Neural cell (in vitro differentiated cells): ENCODE measurements at regions not wholly inside any gene's neighbourhood (a gene's known extent, or its start where the extent isn't known, plus 50 kb on each side); places are given as distances from the start of the nearest gene placed in this dataset.

Experiments
- H2AFZ ChIP-seq: fragments of 200-600, 300-800 bp; sonication (generic), shearing (Covaris generic); 2 replicates; pipeline ENCODE4 v1.6.0; 2014; ENCODE audit warnings: low read depth, mild to moderate bottlenecking, antibody characterized with exemption, low read length, moderate library complexity
- H3F3A ChIP-seq: fragments of 200-600 bp; shearing (Covaris generic); 2 replicates; pipeline ENCODE4 v1.6.1; 2016; ENCODE audit warnings: mild to moderate bottlenecking, moderate library complexity, mixed read lengths, antibody characterized with exemption, low read length; ENCODE audit not compliant: insufficient read depth, poor library complexity, severe bottlenecking
- H3K27ac ChIP-seq: fragments of 200-600, 300-800 bp; sonication (generic), shearing (Covaris generic); 2 replicates; pipeline ENCODE4 v1.5.1; 2014; ENCODE audit warnings: mild to moderate bottlenecking, low read length, moderate library complexity
- H3K27me3 ChIP-seq: fragments of 300-800, 200-600 bp; sonication (generic), shearing (Covaris generic); 2 replicates; pipeline ENCODE4 v1.6.0; 2014; ENCODE audit warnings: mild to moderate bottlenecking, low read depth, low read length, moderate library complexity; ENCODE audit not compliant: insufficient read depth
- H3K36me3 ChIP-seq: fragments of 300-800, 200-600 bp; sonication (generic), shearing (Covaris generic); 2 replicates; pipeline ENCODE4 v1.5.1; 2014; ENCODE audit warnings: mild to moderate bottlenecking, antibody characterized with exemption, low read length, moderate library complexity; ENCODE audit not compliant: insufficient read depth
- H3K4me2 ChIP-seq: fragments of 300-800, 200-600 bp; sonication (generic), shearing (Covaris generic); 2 replicates; pipeline ENCODE4 v1.6.0; 2014; ENCODE audit warnings: mild to moderate bottlenecking, low read length
- H3K4me3 ChIP-seq: fragments of 300-800, 200-600 bp; sonication (generic), shearing (Covaris generic); 2 replicates; pipeline ENCODE4 v1.5.1; 2014; ENCODE audit warnings: mild to moderate bottlenecking, low read length, moderate library complexity
- H3K79me2 ChIP-seq: fragments of 200-600 bp; shearing (Covaris generic); replicated peaks from 2 replicates; pipeline ENCODE4 v1.6.0; 2014; ENCODE audit warnings: mild to moderate bottlenecking, low read length, moderate library complexity; ENCODE audit not compliant: insufficient read depth
- H3K9ac ChIP-seq: fragments of 300-800, 200-600 bp; sonication (generic), shearing (Covaris generic); 2 replicates; pipeline ENCODE4 v1.6.1; 2016; ENCODE audit warnings: mild to moderate bottlenecking, low read length, mixed read lengths
- H3K9me2 ChIP-seq: fragments of 200-600 bp; shearing (Covaris generic); 2 replicates; pipeline ENCODE4 v1.6.1; 2016; ENCODE audit warnings: mild to moderate bottlenecking, low read length, mixed read lengths; ENCODE audit not compliant: insufficient read depth
- H3K9me3 ChIP-seq: fragments of 200-600, 300-800 bp; sonication (generic), shearing (Covaris generic); 2 replicates; pipeline ENCODE4 v1.6.1; 2016; ENCODE audit warnings: mild to moderate bottlenecking, mixed run types, low read length, moderate library complexity, mixed read lengths
- H4K20me1 ChIP-seq: fragments of 200-600 bp; shearing (Covaris generic); 2 replicates; pipeline ENCODE4 v1.6.1; 2016; ENCODE audit warnings: mild to moderate bottlenecking, mixed run types; ENCODE audit not compliant: insufficient read depth
- CTCF ChIP-seq: fragments of 450-650 bp; IDR thresholded peaks from 2 replicates; pipeline ENCODE4 v1.5.1; 2014; ENCODE audit warnings: antibody characterized with exemption, mild to moderate bottlenecking, moderate library complexity; ENCODE audit not compliant: poor library complexity, severe bottlenecking
- EP300 ChIP-seq: fragments of 450-650 bp; conservative IDR thresholded peaks from 2 replicates; pipeline ENCODE4 v1.6.1; 2014; ENCODE audit warnings: antibody characterized with exemption, mild to moderate bottlenecking, moderate library complexity; ENCODE audit not compliant: poor library complexity, severe bottlenecking
- EZH2 ChIP-seq: fragments of 200-600, 300-800 bp; shearing (Covaris generic), sonication (generic); IDR thresholded peaks from 2 replicates; pipeline ENCODE4 v1.6.1; 2014; ENCODE audit warnings: antibody characterized with exemption, low read length, borderline replicate concordance, mild to moderate bottlenecking; ENCODE audit not compliant: insufficient read depth, poor library complexity, severe bottlenecking
- MXI1 ChIP-seq: fragments of 450-650 bp; conservative IDR thresholded peaks from 2 replicates; pipeline ENCODE4 v1.6.1; 2014; ENCODE audit warnings: antibody characterized with exemption, mild to moderate bottlenecking; ENCODE audit not compliant: poor library complexity, severe bottlenecking
- POLR2AphosphoS5 ChIP-seq: IDR thresholded peaks from 2 replicates; pipeline ENCODE4 v1.6.1; 2012
- RAD21 ChIP-seq: fragments of 450-650 bp; conservative IDR thresholded peaks from 2 replicates; pipeline ENCODE4 v1.6.1; 2014; ENCODE audit warnings: antibody characterized with exemption, mild to moderate bottlenecking, moderate library complexity
- REST ChIP-seq: IDR thresholded peaks from 2 replicates; pipeline ENCODE4 v1.6.1; 2012; ENCODE audit warnings: borderline replicate concordance
- SMC3 ChIP-seq: fragments of 450-650 bp; conservative IDR thresholded peaks from 2 replicates; pipeline ENCODE4 v1.6.1; 2014; ENCODE audit warnings: antibody characterized with exemption, mild to moderate bottlenecking, moderate library complexity; ENCODE audit not compliant: poor library complexity
- TAF1 ChIP-seq: IDR thresholded peaks from 2 replicates; pipeline ENCODE4 v1.6.1; 2012; ENCODE audit warnings: low read depth

DNA sequence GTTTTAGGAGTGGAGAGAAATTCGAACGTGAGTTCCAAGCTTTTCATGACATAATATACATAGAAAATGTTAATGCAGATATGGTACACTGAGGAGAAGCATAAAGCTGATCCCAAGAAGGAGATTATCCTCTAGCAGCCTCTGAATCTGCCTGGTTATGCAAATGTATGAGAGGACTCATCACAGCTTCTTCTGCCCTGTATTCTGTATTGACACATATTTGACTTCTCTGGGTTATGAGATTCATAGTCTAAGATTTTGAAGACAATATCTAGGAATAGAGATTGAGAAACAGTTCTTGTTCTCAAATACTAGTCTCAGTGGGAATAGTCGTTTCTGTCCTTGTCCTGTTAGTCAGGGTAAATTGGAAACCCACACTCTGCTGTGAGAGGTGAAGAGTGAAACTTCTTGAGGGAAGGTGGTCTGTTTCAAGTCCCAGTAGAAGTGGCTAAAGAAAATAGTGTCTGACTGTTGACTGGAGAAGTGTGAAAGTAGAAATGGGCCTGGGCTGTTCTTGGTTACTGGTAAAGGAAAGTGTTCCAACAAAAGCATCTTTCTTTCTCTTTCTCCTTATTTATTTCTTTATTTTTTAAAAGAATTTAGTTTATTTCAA lies 1356.6 kb downstream of the SLITRK5 start:
- no peaks in the 10 kb centered on the region for H3K9me2 ChIP-seq
- H3K27ac ChIP-seq: no peak overlapping the region
- no peak overlapping the region for H3K4me2 ChIP-seq
- H3F3A ChIP-seq: no peaks in the 10 kb centered on the region
- no peak overlapping the region for H3K4me3 ChIP-seq
- H3K36me3 ChIP-seq: no peaks in the 10 kb centered on the region
- no peak overlapping the region for H3K9ac ChIP-seq
- TF ChIP-seq REST: no peak
- no peak for TF ChIP-seq EZH2
- TF ChIP-seq TAF1: no peak
- TF ChIP-seq RAD21: no peak
- TF ChIP-seq EP300: no peak
- TF ChIP-seq POLR2AphosphoS5: no peak
- no peak for TF ChIP-seq MXI1
- TF ChIP-seq CTCF: no peak
- no peak for TF ChIP-seq SMC3
- H2AFZ ChIP-seq: no peak overlapping the region
- no peaks in the 10 kb centered on the region for H3K79me2 ChIP-seq
- H3K27me3 ChIP-seq: no peaks in the 10 kb centered on the region
- H4K20me1 ChIP-seq: no peaks in the 10 kb centered on the region
- no peaks in the 10 kb centered on the region for H3K9me3 ChIP-seq

DNA sequence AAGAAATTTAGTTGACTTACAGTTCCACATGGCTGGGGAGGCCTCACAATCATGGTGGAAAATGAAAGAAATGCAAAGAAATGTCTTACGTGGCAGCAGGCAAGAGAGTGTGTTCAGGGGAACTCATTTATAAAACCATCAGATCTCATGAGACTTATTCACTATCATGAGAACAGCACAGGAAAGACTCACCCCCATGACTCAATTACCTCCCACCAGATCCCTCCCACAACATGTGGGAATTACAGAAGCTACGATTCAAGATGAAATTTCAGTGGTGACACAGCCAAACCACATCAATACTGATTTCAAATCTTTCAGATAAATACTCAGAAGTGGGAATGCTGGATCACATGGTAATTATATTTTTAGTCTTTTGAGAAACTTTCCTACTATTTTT lies 1357.9 kb downstream of the SLITRK5 start:
- H3K36me3 ChIP-seq: no peaks in the 10 kb centered on the region
- no peak overlapping the region for H3K27ac ChIP-seq
- no peaks in the 10 kb centered on the region for H4K20me1 ChIP-seq
- H3K27me3 ChIP-seq: no peaks in the 10 kb centered on the region
- no peak overlapping the region for H3K9ac ChIP-seq
- H3K79me2 ChIP-seq: no peaks in the 10 kb centered on the region
- no peaks in the 10 kb centered on the region for H3K9me2 ChIP-seq
- no peaks in the 10 kb centered on the region for H3K9me3 ChIP-seq
- H3F3A ChIP-seq: no peaks in the 10 kb centered on the region
- no peak overlapping the region for H2AFZ ChIP-seq
- no peak overlapping the region for H3K4me2 ChIP-seq
- H3K4me3 ChIP-seq: no peak overlapping the region
- TF ChIP-seq EP300: no peak
- TF ChIP-seq CTCF: no peak
- TF ChIP-seq POLR2AphosphoS5: no peak
- TF ChIP-seq EZH2: no peak
- no peak for TF ChIP-seq MXI1
- no peak for TF ChIP-seq RAD21
- TF ChIP-seq SMC3: no peak
- no peak for TF ChIP-seq TAF1
- TF ChIP-seq REST: no peak
